ENCODE measurements at regions not wholly inside any gene's neighbourhood (a gene's known extent, or its start where the extent isn't known, plus 50 kb on each side); places are given as distances from the start of the nearest gene placed in this dataset.

DNA sequence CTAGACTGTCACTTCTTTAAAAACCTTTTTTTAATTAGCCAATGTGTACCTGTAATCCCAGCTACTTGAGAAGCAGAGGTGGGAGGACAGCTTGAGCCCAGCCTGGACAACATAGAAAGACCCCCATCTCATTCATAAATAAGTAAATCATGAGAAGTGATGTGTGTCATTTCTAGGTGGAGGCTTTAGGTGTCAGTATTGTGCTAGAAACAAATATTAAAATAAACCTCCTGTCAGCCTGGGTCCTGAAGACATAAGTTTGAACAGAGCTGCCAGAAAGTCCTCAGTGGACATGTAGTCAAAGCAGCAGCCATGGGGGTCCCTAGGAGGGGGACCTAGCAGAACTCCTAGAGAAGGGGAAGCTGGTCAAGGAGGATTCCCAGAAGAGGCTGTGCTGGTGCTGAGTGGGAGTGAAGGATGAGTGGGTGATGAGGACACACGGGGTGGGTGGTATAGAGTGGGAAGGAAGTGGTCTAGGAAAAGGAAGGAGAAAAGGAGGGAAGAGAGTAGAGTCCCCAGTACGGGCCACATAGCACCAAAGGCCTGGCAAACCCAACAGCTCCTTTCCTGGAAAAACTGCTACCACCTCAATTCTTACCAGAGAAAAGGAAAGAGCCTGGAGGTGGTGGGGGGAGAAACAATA is 316.6 kb upstream of the NCKAP5 start:
- TF ChIP-seq, protein P1, sequence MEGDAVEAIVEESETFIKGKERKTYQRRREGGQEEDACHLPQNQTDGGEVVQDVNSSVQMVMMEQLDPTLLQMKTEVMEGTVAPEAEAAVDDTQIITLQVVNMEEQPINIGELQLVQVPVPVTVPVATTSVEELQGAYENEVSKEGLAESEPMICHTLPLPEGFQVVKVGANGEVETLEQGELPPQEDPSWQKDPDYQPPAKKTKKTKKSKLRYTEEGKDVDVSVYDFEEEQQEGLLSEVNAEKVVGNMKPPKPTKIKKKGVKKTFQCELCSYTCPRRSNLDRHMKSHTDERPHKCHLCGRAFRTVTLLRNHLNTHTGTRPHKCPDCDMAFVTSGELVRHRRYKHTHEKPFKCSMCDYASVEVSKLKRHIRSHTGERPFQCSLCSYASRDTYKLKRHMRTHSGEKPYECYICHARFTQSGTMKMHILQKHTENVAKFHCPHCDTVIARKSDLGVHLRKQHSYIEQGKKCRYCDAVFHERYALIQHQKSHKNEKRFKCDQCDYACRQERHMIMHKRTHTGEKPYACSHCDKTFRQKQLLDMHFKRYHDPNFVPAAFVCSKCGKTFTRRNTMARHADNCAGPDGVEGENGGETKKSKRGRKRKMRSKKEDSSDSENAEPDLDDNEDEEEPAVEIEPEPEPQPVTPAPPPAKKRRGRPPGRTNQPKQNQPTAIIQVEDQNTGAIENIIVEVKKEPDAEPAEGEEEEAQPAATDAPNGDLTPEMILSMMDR (conservative IDR thresholded peaks at IDR 0.05 in 1 of 2, IDR thresholded peaks at IDR 0.05 in 1 of 2; ENCODE audit: low read depth in 1 of 2, low read length in 2 of 2): peak; percentile 3 to 33
- TF ChIP-seq EZH2 (IDR thresholded peaks at IDR 0.05; ENCODE audit: low read length, missing control alignments): no peak
- Histone ChIP-seq H3K27me3 (ENCODE audit: control insufficient read depth, insufficient read depth, low read length) (no peaks in the 10 kb centered on the region), H3K36me3 (ENCODE audit: control insufficient read depth, insufficient read depth, low read length) (no peaks in the 10 kb centered on the region), H3K9me3 (ENCODE audit: control insufficient read depth, insufficient read depth, low read depth, low read length) (no peaks in the 10 kb centered on the region), H3K4me3 (replicated peaks in 1 of 4; ENCODE audit: control extremely low read depth in 1 of 4, insufficient read depth in 1 of 4, low read depth in 3 of 4, low read length in 4 of 4) (no peak overlapping the region), H3K4me2 (ENCODE audit: extremely low read depth, insufficient read depth, low read length) (no peak overlapping the region), H3K79me2 (ENCODE audit: control insufficient read depth, insufficient read depth, low read length) (no peaks in the 10 kb centered on the region), H3K9ac (ENCODE audit: insufficient read depth, low read length) (no peak overlapping the region), H3K27ac (ENCODE audit: insufficient read depth, low read length) (no peak overlapping the region), H3K4me1 (ENCODE audit: control insufficient read depth, extremely low read depth, insufficient read depth, low read length) (peaks cover 8% of the 10 kb centered on the region), H4K20me1 (ENCODE audit: control insufficient read depth, extremely low read depth, insufficient read depth, low read length) (no peaks in the 10 kb centered on the region), H2AFZ (ENCODE audit: low read length) (no peak overlapping the region)
- DNase-seq (ENCODE audit: low read depth in 2 of 2): peak; percentile 2

DNA sequence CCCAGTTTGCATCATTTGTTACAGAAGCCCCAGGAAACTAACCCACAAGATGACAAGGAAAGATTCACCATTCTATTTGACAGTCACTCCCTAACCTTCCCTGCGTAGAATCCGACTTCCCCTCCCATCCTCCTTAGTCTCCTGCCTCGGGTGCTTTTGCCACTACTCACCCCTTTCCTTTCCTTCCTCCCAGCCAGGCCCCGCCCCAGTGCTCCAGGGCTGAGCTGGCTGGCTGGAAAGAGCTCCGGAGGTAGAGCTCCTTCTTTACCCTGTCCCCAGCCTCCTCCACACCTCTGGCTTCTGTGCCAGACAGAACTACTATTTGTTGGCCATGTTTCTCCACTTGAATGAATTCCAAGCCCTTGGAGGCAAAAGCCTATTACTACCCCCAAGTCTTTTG is 317.6 kb upstream of the NCKAP5 start:
- Histone ChIP-seq H4K20me1 (ENCODE audit: control insufficient read depth, extremely low read depth, insufficient read depth, low read length) (no peaks in the 10 kb centered on the region), H2AFZ (ENCODE audit: low read length) (no peak overlapping the region), H3K4me2 (ENCODE audit: extremely low read depth, insufficient read depth, low read length) (no peak overlapping the region), H3K27ac (ENCODE audit: insufficient read depth, low read length) (no peak overlapping the region), H3K9ac (ENCODE audit: insufficient read depth, low read length) (no peak overlapping the region), H3K36me3 (ENCODE audit: control insufficient read depth, insufficient read depth, low read length) (no peaks in the 10 kb centered on the region), H3K79me2 (ENCODE audit: control insufficient read depth, insufficient read depth, low read length) (no peaks in the 10 kb centered on the region), H3K4me3 (replicated peaks in 1 of 4; ENCODE audit: control extremely low read depth in 1 of 4, insufficient read depth in 1 of 4, low read depth in 3 of 4, low read length in 4 of 4) (no peak overlapping the region), H3K4me1 (ENCODE audit: control insufficient read depth, extremely low read depth, insufficient read depth, low read length) (peaks cover 8% of the 10 kb centered on the region), H3K27me3 (ENCODE audit: control insufficient read depth, insufficient read depth, low read length) (no peaks in the 10 kb centered on the region), H3K9me3 (ENCODE audit: control insufficient read depth, insufficient read depth, low read depth, low read length) (no peaks in the 10 kb centered on the region)
- no peak for TF ChIP-seq EZH2 (IDR thresholded peaks at IDR 0.05; ENCODE audit: low read length, missing control alignments)
- TF ChIP-seq, protein P1 (conservative IDR thresholded peaks at IDR 0.05 in 1 of 2, IDR thresholded peaks at IDR 0.05 in 1 of 2; ENCODE audit: low read depth in 1 of 2, low read length in 2 of 2): no peak
- DNase-seq (ENCODE audit: low read depth in 2 of 2): peak in 1 of 2 donors; percentile 6

DNA sequence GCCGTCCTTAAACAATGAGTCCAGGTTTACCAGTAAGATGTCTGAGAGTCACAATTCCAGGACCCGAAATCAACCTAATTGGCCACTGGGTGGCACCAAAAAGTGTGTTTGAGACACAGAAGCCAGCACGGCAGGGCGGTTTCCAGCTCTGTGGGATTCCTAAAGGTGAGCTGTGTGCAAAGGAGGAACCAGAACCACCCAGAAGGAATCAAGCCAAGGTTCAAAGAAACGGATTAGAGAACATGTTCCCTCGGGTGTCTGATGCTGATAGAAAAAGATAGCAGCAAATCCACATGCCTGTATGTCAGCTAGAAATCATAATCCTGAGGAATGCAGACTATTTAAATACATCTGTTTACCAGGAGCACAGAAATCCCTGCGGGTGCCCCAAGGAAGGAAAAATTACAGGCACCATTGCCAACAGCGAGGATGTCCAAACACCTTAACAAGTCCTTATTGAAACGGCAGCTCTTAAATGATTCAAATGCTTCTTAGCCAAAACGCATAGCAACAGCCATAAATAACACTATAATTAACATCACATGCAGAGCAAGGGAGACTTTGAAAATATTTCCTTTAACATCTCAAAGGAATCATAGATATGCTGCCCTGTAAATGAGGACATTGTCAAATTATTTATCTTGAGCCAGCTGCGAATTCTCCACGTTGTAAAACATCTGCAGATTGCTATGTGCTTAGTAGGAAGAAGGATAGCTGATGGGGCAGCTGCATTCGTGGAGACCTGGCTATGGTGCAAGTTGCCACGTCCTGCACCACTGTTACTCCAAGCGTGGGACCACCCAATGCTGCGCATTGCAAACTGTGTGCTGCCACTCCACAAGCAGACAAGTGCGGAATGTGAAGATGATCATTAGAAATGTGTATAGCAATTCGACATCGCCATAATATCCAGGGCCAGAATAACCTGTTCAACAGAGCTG is 318.7 kb upstream of the NCKAP5 start:
- peak overlapping the region; percentile 33 for H3K27ac ChIP-seq (ENCODE audit: insufficient read depth, low read length)
- H3K79me2 ChIP-seq (ENCODE audit: control insufficient read depth, insufficient read depth, low read length): no peaks in the 10 kb centered on the region
- H2AFZ ChIP-seq (ENCODE audit: low read length): no peak overlapping the region
- no peak for TF ChIP-seq EZH2 (IDR thresholded peaks at IDR 0.05; ENCODE audit: low read length, missing control alignments)
- TF ChIP-seq, protein P1 (conservative IDR thresholded peaks at IDR 0.05 in 1 of 2, IDR thresholded peaks at IDR 0.05 in 1 of 2; ENCODE audit: low read depth in 1 of 2, low read length in 2 of 2): peak; percentile 69 to 70
- H4K20me1 ChIP-seq (ENCODE audit: control insufficient read depth, extremely low read depth, insufficient read depth, low read length): no peaks in the 10 kb centered on the region
- DNase-seq (ENCODE audit: low read depth in 2 of 2): peak; percentile 50 to 55
- H3K9me3 ChIP-seq (ENCODE audit: control insufficient read depth, insufficient read depth, low read depth, low read length): no peaks in the 10 kb centered on the region
- H3K9ac ChIP-seq (ENCODE audit: insufficient read depth, low read length): no peak overlapping the region
- H3K4me2 ChIP-seq (ENCODE audit: extremely low read depth, insufficient read depth, low read length): peak overlapping the region; percentile 19
- H3K27me3 ChIP-seq (ENCODE audit: control insufficient read depth, insufficient read depth, low read length): no peaks in the 10 kb centered on the region
- H3K36me3 ChIP-seq (ENCODE audit: control insufficient read depth, insufficient read depth, low read length): no peaks in the 10 kb centered on the region
- peaks cover 8% of the 10 kb centered on the region for H3K4me1 ChIP-seq (ENCODE audit: control insufficient read depth, extremely low read depth, insufficient read depth, low read length)
- no peak overlapping the region for H3K4me3 ChIP-seq (replicated peaks in 1 of 4; ENCODE audit: control extremely low read depth in 1 of 4, insufficient read depth in 1 of 4, low read depth in 3 of 4, low read length in 4 of 4)
